ENCODE measurements at regions not wholly inside any gene's neighbourhood (a gene's known extent, or its start where the extent isn't known, plus 50 kb on each side); places are given as distances from the start of the nearest gene placed in this dataset.

- DNase-seq (ENCODE audit: low read depth in 4 of 4, low spot score in 3 of 4) = no peak
Measured at GRCh38 chr5:58357799-58358500, 101.9 kb downstream of the PLK2 start.

GRCh38 chr5:58357121-58357520 lies 102.8 kb downstream of the PLK2 start:
- DNase-seq (ENCODE audit: low read depth in 4 of 4, low spot score in 3 of 4) = no peak

- DNase-seq (ENCODE audit: low read depth in 4 of 4, low spot score in 3 of 4) = no peak
Measured at GRCh38 chr5:58356662-58357061, 103.2 kb downstream of the PLK2 start.

GRCh38 chr5:58354827-58355226 lies 105.1 kb downstream of the PLK2 start:
- no peak for DNase-seq (ENCODE audit: low read depth in 4 of 4, low spot score in 3 of 4)

- no peak for DNase-seq (ENCODE audit: low read depth in 4 of 4, low spot score in 3 of 4)
Measured at GRCh38 chr5:58353992-58354391, 105.9 kb downstream of the PLK2 start.

GRCh38 chr5:58351190-58351589 lies 108.7 kb downstream of the PLK2 start:
- no peak for DNase-seq (ENCODE audit: low read depth in 4 of 4, low spot score in 3 of 4)

GRCh38 chr5:58348996-58349728 lies 110.7 kb downstream of the PLK2 start:
- DNase-seq (ENCODE audit: low read depth in 4 of 4, low spot score in 3 of 4) = no peak

- DNase-seq (ENCODE audit: low read depth in 4 of 4, low spot score in 3 of 4) = no peak
Measured at GRCh38 chr5:58346041-58346440, 113.8 kb downstream of the PLK2 start.

GRCh38 chr5:58341476-58341875 lies 118.4 kb downstream of the PLK2 start:
- no peak for DNase-seq (ENCODE audit: low read depth in 4 of 4, low spot score in 3 of 4)

- DNase-seq (ENCODE audit: low read depth in 4 of 4, low spot score in 3 of 4) = no peak
Measured at GRCh38 chr5:58335518-58335917, 124.4 kb downstream of the PLK2 start.

- no peak for DNase-seq (ENCODE audit: low read depth in 4 of 4, low spot score in 3 of 4)
Measured at GRCh38 chr5:58334035-58334434, 125.9 kb downstream of the PLK2 start.

- DNase-seq (ENCODE audit: low read depth in 4 of 4, low spot score in 3 of 4) = no peak
Measured at GRCh38 chr5:58330781-58331180, 129.1 kb downstream of the PLK2 start.

- no peak for DNase-seq (ENCODE audit: low read depth in 4 of 4, low spot score in 3 of 4)
Measured at GRCh38 chr5:58327289-58327688, 132.6 kb downstream of the PLK2 start.

GRCh38 chr5:58326022-58326421 lies 133.9 kb downstream of the PLK2 start:
- DNase-seq (ENCODE audit: low read depth in 4 of 4, low spot score in 3 of 4) = no peak

GRCh38 chr5:58322453-58322852 lies 137.4 kb downstream of the PLK2 start:
- no peak for DNase-seq (ENCODE audit: low read depth in 4 of 4, low spot score in 3 of 4)

- no peak for DNase-seq (ENCODE audit: low read depth in 4 of 4, low spot score in 3 of 4)
Measured at GRCh38 chr5:58318468-58318867, 141.4 kb downstream of the PLK2 start.

GRCh38 chr5:58317808-58318207 lies 142.1 kb downstream of the PLK2 start:
- DNase-seq (ENCODE audit: low read depth in 4 of 4, low spot score in 3 of 4) = no peak

GRCh38 chr5:58317009-58317408 lies 142.9 kb downstream of the PLK2 start:
- peak in 2 of 4 donors; percentile 10 to 31 for DNase-seq (ENCODE audit: low read depth in 4 of 4, low spot score in 3 of 4)

- no peak for DNase-seq (ENCODE audit: low read depth in 4 of 4, low spot score in 3 of 4)
Measured at GRCh38 chr5:58315794-58316193, 144.1 kb downstream of the PLK2 start.

GRCh38 chr5:58314356-58315210 lies 145.3 kb downstream of the PLK2 start:
- no peak for DNase-seq (ENCODE audit: low read depth in 4 of 4, low spot score in 3 of 4)

- no peak for DNase-seq (ENCODE audit: low read depth in 4 of 4, low spot score in 3 of 4)
Measured at GRCh38 chr5:58312299-58312698, 147.6 kb downstream of the PLK2 start.
